BE2C (cell line): ENCODE measurements at regions not wholly inside any gene's neighbourhood (a gene's known extent, or its start where the extent isn't known, plus 50 kb on each side); places are given as distances from the start of the nearest gene placed in this dataset.

ENCODE experiments used
- DNase-seq: peaks from one replicate; pipeline ENCODE4 v3.0.0-alpha.2; 2020
- H3K27me3 ChIP-seq: fragments of 250-450 bp; sonication (Bioruptor Pico); 2 replicates; pipeline ENCODE4 v1.5.1; 2020; ENCODE audit warnings: mild to moderate bottlenecking
- H3K36me3 ChIP-seq: fragments of 250-450 bp; sonication (Bioruptor Pico); 2 replicates; pipeline ENCODE4 v1.5.1; 2020; ENCODE audit warnings: mild to moderate bottlenecking
- H3K4me1 ChIP-seq: fragments of 250-450 bp; sonication (Bioruptor Pico); 2 replicates; pipeline ENCODE4 v1.5.1; 2020
- H3K4me3 ChIP-seq: 2 replicates; pipeline ENCODE4 v1.5.1; 2011; ENCODE audit warnings: low read depth, low read length
- H3K9me3 ChIP-seq: fragments of 250-450 bp; sonication (Bioruptor Pico); 2 replicates; pipeline ENCODE4 v1.5.1; 2020
- TF ChIP-seq, protein P1 (sequence below): IDR thresholded peaks from 2 replicates; pipeline ENCODE4 v1.5.1; 2012; ENCODE audit warnings: mild to moderate bottlenecking, low read depth, low read length

DNA sequence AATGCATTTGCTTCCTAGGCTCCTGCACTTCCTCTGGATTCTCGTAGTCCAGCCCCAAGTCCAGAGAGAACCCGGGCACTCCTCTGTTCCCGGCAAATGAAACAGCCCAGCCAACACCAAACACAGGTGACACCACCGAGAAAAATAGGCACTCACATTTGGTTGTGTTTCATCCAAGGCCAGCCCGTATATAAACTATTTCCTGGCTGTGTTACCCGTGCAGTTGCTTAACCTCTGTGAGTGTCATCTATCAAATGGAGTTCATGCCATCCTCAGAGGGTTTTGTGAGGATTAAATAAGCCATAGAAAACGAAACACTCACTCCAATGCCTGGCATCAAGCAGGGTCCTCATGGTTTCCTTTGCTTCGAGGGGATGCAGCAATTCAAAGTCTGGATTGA lies 115.2 kb downstream of the BOD1 start:
- Histone ChIP-seq H3K4me1 (no peaks in the 10 kb centered on the region), H3K9me3 (no peaks in the 10 kb centered on the region), H3K4me3 (no peak overlapping the region), H3K27me3 (peaks cover 26% of the 10 kb centered on the region), H3K36me3 (no peaks in the 10 kb centered on the region)
- DNase-seq = no peak
- TF ChIP-seq, protein P1, sequence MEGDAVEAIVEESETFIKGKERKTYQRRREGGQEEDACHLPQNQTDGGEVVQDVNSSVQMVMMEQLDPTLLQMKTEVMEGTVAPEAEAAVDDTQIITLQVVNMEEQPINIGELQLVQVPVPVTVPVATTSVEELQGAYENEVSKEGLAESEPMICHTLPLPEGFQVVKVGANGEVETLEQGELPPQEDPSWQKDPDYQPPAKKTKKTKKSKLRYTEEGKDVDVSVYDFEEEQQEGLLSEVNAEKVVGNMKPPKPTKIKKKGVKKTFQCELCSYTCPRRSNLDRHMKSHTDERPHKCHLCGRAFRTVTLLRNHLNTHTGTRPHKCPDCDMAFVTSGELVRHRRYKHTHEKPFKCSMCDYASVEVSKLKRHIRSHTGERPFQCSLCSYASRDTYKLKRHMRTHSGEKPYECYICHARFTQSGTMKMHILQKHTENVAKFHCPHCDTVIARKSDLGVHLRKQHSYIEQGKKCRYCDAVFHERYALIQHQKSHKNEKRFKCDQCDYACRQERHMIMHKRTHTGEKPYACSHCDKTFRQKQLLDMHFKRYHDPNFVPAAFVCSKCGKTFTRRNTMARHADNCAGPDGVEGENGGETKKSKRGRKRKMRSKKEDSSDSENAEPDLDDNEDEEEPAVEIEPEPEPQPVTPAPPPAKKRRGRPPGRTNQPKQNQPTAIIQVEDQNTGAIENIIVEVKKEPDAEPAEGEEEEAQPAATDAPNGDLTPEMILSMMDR = no peak

DNA sequence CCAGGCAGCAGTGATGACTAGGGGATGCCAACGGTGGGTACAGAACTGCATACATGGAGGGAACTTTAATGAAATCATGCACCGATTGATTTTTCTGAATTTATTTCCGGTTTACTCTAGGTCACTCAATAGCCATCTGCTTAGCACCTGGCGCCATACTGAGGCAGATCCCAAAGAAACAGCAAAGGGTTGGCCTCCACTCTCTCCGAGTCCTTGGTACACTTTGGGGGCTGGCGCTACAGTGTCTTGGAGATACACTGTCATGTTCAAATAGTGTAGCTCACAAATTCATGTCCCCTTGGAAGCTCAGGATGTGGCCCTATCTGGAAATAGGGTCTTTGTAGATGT lies 116.3 kb downstream of the BOD1 start:
- Histone ChIP-seq H3K27me3 (peaks cover 26% of the 10 kb centered on the region), H3K36me3 (no peaks in the 10 kb centered on the region), H3K9me3 (no peaks in the 10 kb centered on the region), H3K4me3 (no peak overlapping the region), H3K4me1 (no peaks in the 10 kb centered on the region)
- TF ChIP-seq, protein P1 = no peak
- no peak for DNase-seq

- TF ChIP-seq, protein P1 = no peak
Observed at GRCh38 chr5:173499471-173500212, 116.8 kb downstream of the BOD1 start.

GRCh38 chr5:173498739-173499470 lies 117.5 kb downstream of the BOD1 start:
- Histone ChIP-seq H3K27me3 (peaks cover 22% of the 10 kb centered on the region), H3K4me1 (no peaks in the 10 kb centered on the region), H3K9me3 (no peaks in the 10 kb centered on the region), H3K4me3 (no peak overlapping the region), H3K36me3 (no peaks in the 10 kb centered on the region)
- TF ChIP-seq, protein P1 = no peak
- no peak for DNase-seq

More at GRCh38 chr5:173499471-173500212, 116.8 kb downstream of the BOD1 start:
- Histone ChIP-seq H3K4me1 (no peaks in the 10 kb centered on the region), H3K27me3 (peaks cover 25% of the 10 kb centered on the region), H3K36me3 (no peaks in the 10 kb centered on the region), H3K4me3 (no peak overlapping the region), H3K9me3 (no peaks in the 10 kb centered on the region)
- DNase-seq = no peak

DNA sequence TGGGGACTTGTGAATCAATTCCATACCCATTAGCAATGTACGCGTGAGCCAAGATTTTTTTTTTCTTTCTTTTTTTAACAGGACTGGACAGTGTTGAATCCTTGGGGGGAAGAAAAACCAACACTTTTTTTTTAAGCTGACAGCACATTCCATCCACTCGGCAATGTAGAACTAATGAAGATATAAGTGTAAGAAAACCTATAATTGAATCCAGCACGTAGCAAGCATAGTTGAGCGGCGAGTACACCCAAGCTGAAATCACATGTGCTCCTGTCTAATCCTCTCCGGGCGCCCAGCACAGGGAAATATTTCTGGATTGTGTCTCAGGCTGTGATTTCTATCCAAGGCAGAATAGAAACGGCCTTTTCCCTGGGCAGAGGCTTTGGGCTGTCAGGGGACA lies 118.2 kb downstream of the BOD1 start:
- no peak overlapping the region for H3K4me3 ChIP-seq

DNA sequence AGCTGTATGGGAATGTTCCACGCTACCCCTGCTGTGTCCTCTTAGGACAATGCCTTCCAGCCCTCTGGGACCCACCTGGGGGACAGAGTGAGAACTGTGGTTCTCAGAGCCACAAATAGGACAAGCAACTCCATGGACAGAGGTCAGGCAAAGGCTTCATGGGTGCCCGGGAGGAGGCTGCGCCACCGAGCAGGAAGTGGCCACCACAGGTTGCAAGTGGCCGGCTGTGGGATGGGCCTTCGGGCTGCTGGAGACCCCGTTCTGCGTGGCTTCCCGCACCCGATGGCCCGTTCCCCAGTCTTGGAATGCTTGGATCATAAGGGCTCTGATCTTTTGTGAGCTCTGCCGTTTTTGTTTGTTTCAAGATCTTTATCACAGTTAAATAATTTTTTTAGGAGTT lies 118.8 kb downstream of the BOD1 start:
- H3K4me3 ChIP-seq = no peak overlapping the region
- TF ChIP-seq, protein P1 = no peak
- DNase-seq = no peak
- H3K36me3 ChIP-seq = no peaks in the 10 kb centered on the region
- peaks cover 22% of the 10 kb centered on the region for H3K27me3 ChIP-seq
- no peaks in the 10 kb centered on the region for H3K4me1 ChIP-seq
- H3K9me3 ChIP-seq = no peaks in the 10 kb centered on the region

More for the DNA sequence above, 118.2 kb downstream of the BOD1 start:
- Histone ChIP-seq H3K4me1 (no peaks in the 10 kb centered on the region), H3K36me3 (no peaks in the 10 kb centered on the region), H3K9me3 (no peaks in the 10 kb centered on the region), H3K27me3 (peaks cover 19% of the 10 kb centered on the region)
- DNase-seq = no peak
- TF ChIP-seq, protein P1 = no peak
